Activated naive CD8-positive, alpha-beta T cell treated with anti-CD3 and anti-CD28 coated beads for 36 hours (primary cell): ENCODE measurements at regions not wholly inside any gene's neighbourhood (a gene's known extent, or its start where the extent isn't known, plus 50 kb on each side); places are given as distances from the start of the nearest gene placed in this dataset.

Experiments used
- DNase-seq: peaks from one replicate; pipeline ENCODE4 v3.0.0; 2021
- H3K27ac Mint-ChIP-seq: one replicate; pipeline ENCODE4 v1.8.0; 2022; ENCODE audit warnings: mild to moderate bottlenecking, moderate library complexity, mixed read lengths
- H3K27me3 Mint-ChIP-seq: one replicate; pipeline ENCODE4 v1.8.0; 2022; ENCODE audit warnings: mild to moderate bottlenecking, mixed read lengths
- H3K36me3 Mint-ChIP-seq: one replicate; pipeline ENCODE4 v1.8.0; 2021; ENCODE audit warnings: mild to moderate bottlenecking, mixed read lengths
- H3K4me1 Mint-ChIP-seq: one replicate; pipeline ENCODE4 v1.8.0; 2021; ENCODE audit warnings: mixed read lengths
- H3K4me3 Mint-ChIP-seq: one replicate; pipeline ENCODE4 v1.8.0; 2022; ENCODE audit warnings: mild to moderate bottlenecking, moderate library complexity, mixed read lengths
- H3K9me3 Mint-ChIP-seq: one replicate; pipeline ENCODE4 v1.8.0; 2022; ENCODE audit warnings: mixed read lengths

DNA sequence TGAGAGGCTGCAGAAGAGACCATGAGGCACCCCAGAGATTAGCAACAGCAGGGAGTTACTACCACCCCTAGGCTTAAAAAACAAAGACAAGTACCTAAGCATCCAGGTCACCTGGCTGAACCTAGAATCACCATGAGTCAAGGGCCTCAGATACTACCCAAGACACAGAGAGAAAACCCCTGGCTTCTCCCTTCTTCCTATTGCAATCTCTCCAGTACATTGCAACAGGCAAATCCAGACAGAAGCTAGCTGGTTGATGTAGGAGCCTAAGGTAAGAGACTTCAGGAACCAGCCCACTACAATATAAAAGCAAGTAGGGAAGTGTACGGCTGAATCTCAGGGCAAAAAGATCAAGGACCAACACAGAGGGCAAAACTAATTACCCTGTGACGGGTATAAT lies 367.2 kb downstream of the PLPP3 start:
- no peaks in the 10 kb centered on the region for H3K4me1 Mint-ChIP-seq
- H3K27me3 Mint-ChIP-seq = no peaks in the 10 kb centered on the region
- H3K36me3 Mint-ChIP-seq = no peaks in the 10 kb centered on the region
- no peak overlapping the region for H3K4me3 Mint-ChIP-seq
- no peaks in the 10 kb centered on the region for H3K9me3 Mint-ChIP-seq
- no peak for DNase-seq
- no peak overlapping the region for H3K27ac Mint-ChIP-seq

DNA sequence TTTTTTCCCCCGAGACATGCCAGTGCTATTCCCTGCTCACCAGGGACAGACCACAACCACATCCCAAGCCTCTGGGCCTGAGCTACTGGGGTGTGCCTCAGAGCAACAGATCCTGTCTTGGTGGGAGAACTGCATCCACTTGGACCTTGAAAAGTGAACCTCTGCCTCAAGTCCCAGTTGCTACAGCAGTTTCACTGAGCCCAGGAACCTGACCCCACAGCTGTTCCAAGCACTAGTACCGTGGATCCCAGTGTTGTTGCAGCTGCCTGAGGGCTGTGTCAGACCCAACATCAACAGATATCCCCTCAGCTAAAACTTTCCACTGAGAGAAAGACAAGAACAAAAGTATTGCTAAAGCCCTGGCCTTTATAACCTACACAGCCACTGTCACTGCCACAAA lies 373.0 kb downstream of the PLPP3 start:
- Mint-ChIP-seq H3K4me1 (no peaks in the 10 kb centered on the region), H3K27ac (no peak overlapping the region), H3K9me3 (peaks cover 4% of the 10 kb centered on the region), H3K4me3 (no peak overlapping the region), H3K27me3 (no peaks in the 10 kb centered on the region), H3K36me3 (no peaks in the 10 kb centered on the region)
- no peak for DNase-seq

- Mint-ChIP-seq H3K27ac (no peak overlapping the region), H3K9me3 (peaks cover 4% of the 10 kb centered on the region), H3K4me1 (no peaks in the 10 kb centered on the region), H3K27me3 (no peaks in the 10 kb centered on the region), H3K36me3 (no peaks in the 10 kb centered on the region), H3K4me3 (no peak overlapping the region)
- no peak for DNase-seq
Observed at GRCh38 chr1:56204206-56204605, 375.2 kb downstream of the PLPP3 start.

GRCh38 chr1:56202796-56203492 lies 376.4 kb downstream of the PLPP3 start:
- Mint-ChIP-seq H3K27ac (no peak overlapping the region), H3K9me3 (peaks cover 4% of the 10 kb centered on the region), H3K36me3 (no peaks in the 10 kb centered on the region), H3K4me3 (no peak overlapping the region), H3K27me3 (no peaks in the 10 kb centered on the region), H3K4me1 (no peaks in the 10 kb centered on the region)
- DNase-seq = no peak

- H3K27me3 Mint-ChIP-seq = no peaks in the 10 kb centered on the region
Observed at GRCh38 chr1:56202186-56202585, 377.2 kb downstream of the PLPP3 start.

GRCh38 chr1:56200896-56201295 lies 378.5 kb downstream of the PLPP3 start:
- no peaks in the 10 kb centered on the region for H3K4me1 Mint-ChIP-seq
- H3K27ac Mint-ChIP-seq = no peak overlapping the region
- H3K4me3 Mint-ChIP-seq = no peak overlapping the region
- no peaks in the 10 kb centered on the region for H3K9me3 Mint-ChIP-seq
- H3K27me3 Mint-ChIP-seq = no peaks in the 10 kb centered on the region
- H3K36me3 Mint-ChIP-seq = no peaks in the 10 kb centered on the region
- no peak for DNase-seq

More at GRCh38 chr1:56202186-56202585, 377.2 kb downstream of the PLPP3 start:
- H3K4me3 Mint-ChIP-seq = no peak overlapping the region
- H3K36me3 Mint-ChIP-seq = no peaks in the 10 kb centered on the region
- peaks cover 4% of the 10 kb centered on the region for H3K9me3 Mint-ChIP-seq
- no peak for DNase-seq
- H3K4me1 Mint-ChIP-seq = no peaks in the 10 kb centered on the region
- H3K27ac Mint-ChIP-seq = no peak overlapping the region

- no peaks in the 10 kb centered on the region for H3K27me3 Mint-ChIP-seq
- H3K27ac Mint-ChIP-seq = no peak overlapping the region
- no peaks in the 10 kb centered on the region for H3K4me1 Mint-ChIP-seq
- no peaks in the 10 kb centered on the region for H3K36me3 Mint-ChIP-seq
- H3K9me3 Mint-ChIP-seq = no peaks in the 10 kb centered on the region
- no peak overlapping the region for H3K4me3 Mint-ChIP-seq
- DNase-seq = no peak
Observed at GRCh38 chr1:56200442-56200841, 378.9 kb downstream of the PLPP3 start.

GRCh38 chr1:56199956-56200355 lies 379.4 kb downstream of the PLPP3 start:
- Mint-ChIP-seq H3K9me3 (no peaks in the 10 kb centered on the region), H3K4me3 (no peak overlapping the region), H3K27ac (no peak overlapping the region), H3K27me3 (no peaks in the 10 kb centered on the region), H3K36me3 (no peaks in the 10 kb centered on the region), H3K4me1 (no peaks in the 10 kb centered on the region)
- DNase-seq = no peak

DNA sequence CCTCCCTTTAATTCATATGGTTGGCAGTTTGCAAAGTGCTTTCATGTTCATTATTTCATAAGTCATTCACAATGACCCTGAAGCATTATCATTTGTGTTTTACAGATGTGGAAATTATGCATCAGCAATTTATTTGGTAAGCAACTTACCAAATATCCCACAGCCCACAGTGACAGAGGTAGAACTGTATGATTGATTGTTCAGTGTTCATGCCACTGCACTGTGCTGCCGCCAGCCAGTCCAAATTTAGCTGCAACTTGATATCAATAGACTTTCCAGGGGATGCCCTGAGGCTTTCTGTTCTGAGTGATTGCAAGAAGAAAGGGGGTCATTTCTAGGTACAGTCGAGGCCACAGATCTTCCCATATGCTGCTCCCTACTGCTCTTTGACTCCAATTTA lies 380.3 kb downstream of the PLPP3 start:
- no peak for DNase-seq
- H3K9me3 Mint-ChIP-seq = no peaks in the 10 kb centered on the region

DNA sequence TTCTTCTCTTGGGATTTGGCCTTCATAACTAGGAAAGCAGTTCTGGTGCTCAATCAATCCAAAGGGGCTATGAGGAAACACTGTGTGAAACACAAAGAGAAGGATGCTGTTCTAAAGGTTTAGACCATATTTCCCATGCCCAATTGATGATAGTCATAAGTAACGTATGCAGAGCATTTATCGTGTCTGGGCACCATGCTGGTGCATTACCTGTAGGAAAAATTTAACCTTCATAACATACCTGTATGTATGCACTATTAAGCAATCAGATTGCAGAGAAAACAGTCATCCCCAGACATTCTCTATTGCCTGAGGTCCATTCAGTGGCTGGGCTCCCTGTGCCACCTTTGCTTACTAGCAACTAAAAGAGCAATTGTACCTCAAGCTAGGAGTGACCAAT lies 381.4 kb downstream of the PLPP3 start:
- no peak overlapping the region for H3K4me3 Mint-ChIP-seq
- DNase-seq = no peak
- no peak overlapping the region for H3K27ac Mint-ChIP-seq
- H3K9me3 Mint-ChIP-seq = no peaks in the 10 kb centered on the region
- H3K4me1 Mint-ChIP-seq = no peaks in the 10 kb centered on the region
- H3K27me3 Mint-ChIP-seq = no peaks in the 10 kb centered on the region
- no peaks in the 10 kb centered on the region for H3K36me3 Mint-ChIP-seq

More for the DNA sequence above, 380.3 kb downstream of the PLPP3 start:
- H3K36me3 Mint-ChIP-seq = no peaks in the 10 kb centered on the region
- no peaks in the 10 kb centered on the region for H3K27me3 Mint-ChIP-seq
- no peak overlapping the region for H3K27ac Mint-ChIP-seq
- no peak overlapping the region for H3K4me3 Mint-ChIP-seq
- H3K4me1 Mint-ChIP-seq = no peaks in the 10 kb centered on the region

DNA sequence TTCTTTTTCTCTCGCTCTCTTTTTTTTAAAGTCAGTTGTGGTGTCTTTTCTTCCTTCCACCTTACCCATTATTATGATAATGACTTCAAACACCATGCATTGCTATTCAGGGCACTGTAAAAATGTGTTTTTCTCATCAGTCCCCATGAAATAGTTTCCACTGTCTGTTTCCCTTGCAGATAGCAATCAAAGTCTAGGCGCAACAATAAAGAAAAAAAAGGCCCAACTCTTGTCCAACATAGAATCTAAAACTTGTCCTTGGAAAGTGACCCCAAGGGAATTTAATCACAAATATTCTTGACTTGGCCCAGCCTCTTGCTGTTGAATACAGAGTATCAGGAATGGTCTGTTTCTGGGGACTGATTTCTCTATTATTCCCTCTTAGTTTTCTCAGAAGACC lies 382.5 kb downstream of the PLPP3 start:
- Mint-ChIP-seq H3K4me1 (no peaks in the 10 kb centered on the region), H3K27me3 (no peaks in the 10 kb centered on the region), H3K9me3 (no peaks in the 10 kb centered on the region), H3K4me3 (no peak overlapping the region), H3K27ac (no peak overlapping the region), H3K36me3 (no peaks in the 10 kb centered on the region)
- DNase-seq = no peak

- Mint-ChIP-seq H3K4me1 (no peaks in the 10 kb centered on the region), H3K4me3 (no peak overlapping the region), H3K9me3 (no peaks in the 10 kb centered on the region), H3K27ac (no peak overlapping the region), H3K36me3 (no peaks in the 10 kb centered on the region), H3K27me3 (no peaks in the 10 kb centered on the region)
- no peak for DNase-seq
Observed at GRCh38 chr1:56194701-56195300, 384.6 kb downstream of the PLPP3 start.

DNA sequence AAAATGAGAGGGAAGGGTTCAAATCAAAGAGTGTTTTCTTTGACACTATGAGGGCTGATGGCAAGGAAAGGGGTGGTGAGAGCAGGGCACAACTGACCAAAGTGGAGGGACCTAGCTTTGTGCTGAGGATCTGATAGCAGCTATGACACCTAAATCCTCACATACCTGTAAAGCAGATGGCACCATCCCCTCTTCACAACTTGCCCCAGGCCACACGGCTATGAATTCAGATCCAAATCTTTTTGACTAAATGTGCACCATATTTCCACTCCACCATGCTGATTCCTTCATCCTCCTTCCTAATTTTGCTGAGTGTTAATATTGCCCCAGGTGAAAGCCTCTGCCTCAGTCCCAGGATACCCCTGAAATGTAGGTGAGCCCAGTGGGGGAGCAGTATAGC lies 385.7 kb downstream of the PLPP3 start:
- H3K27ac Mint-ChIP-seq = no peak overlapping the region
- H3K9me3 Mint-ChIP-seq = no peaks in the 10 kb centered on the region
- H3K4me3 Mint-ChIP-seq = no peak overlapping the region

DNA sequence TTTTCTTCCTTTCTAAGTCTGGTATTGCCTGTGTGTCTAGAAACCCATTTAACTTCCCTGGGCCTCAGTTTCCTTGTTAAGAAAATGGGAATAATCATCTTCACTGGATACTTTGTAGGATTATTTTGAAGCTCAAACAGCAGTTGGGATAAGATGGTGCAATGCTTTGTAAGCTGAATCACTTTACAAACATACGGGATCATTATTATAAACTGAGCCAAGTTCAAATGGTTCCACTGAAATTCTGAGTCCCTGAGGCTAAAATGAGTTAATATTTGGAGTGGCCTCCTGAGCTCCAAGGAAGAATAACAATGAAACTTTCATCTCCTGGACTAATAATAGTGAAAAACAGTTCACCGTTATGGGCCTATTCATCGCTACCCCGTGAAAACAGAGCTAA lies 388.0 kb downstream of the PLPP3 start:
- H3K4me3 Mint-ChIP-seq = no peak overlapping the region
- H3K9me3 Mint-ChIP-seq = no peaks in the 10 kb centered on the region
- no peaks in the 10 kb centered on the region for H3K4me1 Mint-ChIP-seq
- no peaks in the 10 kb centered on the region for H3K36me3 Mint-ChIP-seq
- DNase-seq = no peak
- H3K27me3 Mint-ChIP-seq = no peaks in the 10 kb centered on the region
- H3K27ac Mint-ChIP-seq = no peak overlapping the region

More for the DNA sequence above, 385.7 kb downstream of the PLPP3 start:
- no peak for DNase-seq
- Mint-ChIP-seq H3K4me1 (no peaks in the 10 kb centered on the region), H3K27me3 (no peaks in the 10 kb centered on the region), H3K36me3 (no peaks in the 10 kb centered on the region)

DNA sequence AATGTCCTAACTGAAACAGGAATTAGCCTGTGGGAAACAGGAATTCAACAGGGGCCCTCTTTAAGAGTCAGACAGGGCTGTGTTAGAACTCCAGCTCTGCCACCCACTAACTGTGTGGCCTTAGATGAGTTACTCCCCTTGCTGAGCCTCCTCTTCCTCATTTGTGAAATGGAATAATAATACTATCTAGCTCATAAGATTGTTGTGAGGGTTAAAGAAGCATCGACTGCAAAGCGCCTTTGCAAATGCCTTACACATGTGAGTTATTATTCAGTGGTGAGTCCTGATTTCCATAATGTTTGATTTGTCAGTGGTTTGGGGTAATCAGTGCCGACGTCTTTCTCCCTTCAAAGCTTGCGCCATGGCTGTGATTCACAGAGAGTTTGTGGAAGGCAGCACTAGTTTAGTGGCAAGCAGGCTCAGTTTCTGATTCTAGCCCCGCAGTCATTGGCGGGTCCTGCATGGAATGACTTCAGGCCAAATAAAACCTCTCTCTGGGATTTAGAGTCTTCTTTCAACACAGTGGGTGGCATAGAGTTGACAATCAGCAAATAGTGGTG lies 388.5 kb downstream of the PLPP3 start:
- no peaks in the 10 kb centered on the region for H3K4me1 Mint-ChIP-seq
- no peak for DNase-seq
- no peaks in the 10 kb centered on the region for H3K36me3 Mint-ChIP-seq
- no peaks in the 10 kb centered on the region for H3K27me3 Mint-ChIP-seq
- no peak overlapping the region for H3K4me3 Mint-ChIP-seq
- H3K9me3 Mint-ChIP-seq = no peaks in the 10 kb centered on the region
- no peak overlapping the region for H3K27ac Mint-ChIP-seq
